OCI-LY1 (cell line): ENCODE measurements at regions not wholly inside any gene's neighbourhood (a gene's known extent, or its start where the extent isn't known, plus 50 kb on each side); places are given as distances from the start of the nearest gene placed in this dataset.

Source experiments
- EZH2 ChIP-seq: fragments of 200-600 bp; sonication (generic), shearing (Covaris generic); IDR thresholded peaks from 2 replicates; pipeline ENCODE4 v1.8.0; 2017; ENCODE audit warnings: borderline replicate concordance, mixed run types, mild to moderate bottlenecking, antibody characterized with exemption, low read length, moderate library complexity, mixed read lengths
- TF ChIP-seq, protein P1 (sequence below): fragments of 200-600 bp; sonication (generic), shearing (Covaris generic); IDR thresholded peaks from 2 replicates; pipeline ENCODE4 v1.5.1; 2017; ENCODE audit warnings: mild to moderate bottlenecking, antibody characterized with exemption, low read length, moderate library complexity, mixed read lengths

DNA sequence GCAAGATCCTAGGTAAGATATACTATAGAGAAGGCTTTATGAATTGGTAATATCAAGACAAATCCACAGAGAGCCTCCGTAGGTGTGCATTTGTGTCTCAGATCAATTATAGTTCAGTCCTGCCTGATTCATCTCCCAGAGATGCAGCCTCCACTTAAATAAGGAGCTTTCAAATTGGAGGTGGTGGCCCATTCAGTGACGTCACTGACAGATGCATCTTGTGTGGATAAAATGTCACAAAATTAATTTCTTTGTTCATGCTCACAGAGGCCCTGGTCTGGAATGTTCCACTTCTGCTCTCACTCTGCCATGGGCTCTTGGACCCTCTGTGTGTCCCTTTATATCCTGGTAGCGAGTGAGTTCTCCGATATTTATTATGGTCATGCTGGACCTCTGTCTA is 157.1 kb upstream of the PRSS58 start:
- TF ChIP-seq, protein P1, sequence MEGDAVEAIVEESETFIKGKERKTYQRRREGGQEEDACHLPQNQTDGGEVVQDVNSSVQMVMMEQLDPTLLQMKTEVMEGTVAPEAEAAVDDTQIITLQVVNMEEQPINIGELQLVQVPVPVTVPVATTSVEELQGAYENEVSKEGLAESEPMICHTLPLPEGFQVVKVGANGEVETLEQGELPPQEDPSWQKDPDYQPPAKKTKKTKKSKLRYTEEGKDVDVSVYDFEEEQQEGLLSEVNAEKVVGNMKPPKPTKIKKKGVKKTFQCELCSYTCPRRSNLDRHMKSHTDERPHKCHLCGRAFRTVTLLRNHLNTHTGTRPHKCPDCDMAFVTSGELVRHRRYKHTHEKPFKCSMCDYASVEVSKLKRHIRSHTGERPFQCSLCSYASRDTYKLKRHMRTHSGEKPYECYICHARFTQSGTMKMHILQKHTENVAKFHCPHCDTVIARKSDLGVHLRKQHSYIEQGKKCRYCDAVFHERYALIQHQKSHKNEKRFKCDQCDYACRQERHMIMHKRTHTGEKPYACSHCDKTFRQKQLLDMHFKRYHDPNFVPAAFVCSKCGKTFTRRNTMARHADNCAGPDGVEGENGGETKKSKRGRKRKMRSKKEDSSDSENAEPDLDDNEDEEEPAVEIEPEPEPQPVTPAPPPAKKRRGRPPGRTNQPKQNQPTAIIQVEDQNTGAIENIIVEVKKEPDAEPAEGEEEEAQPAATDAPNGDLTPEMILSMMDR: no peak
- no peak for TF ChIP-seq EZH2
